B cell (primary cell): ENCODE measurements at regions not wholly inside any gene's neighbourhood (a gene's known extent, or its start where the extent isn't known, plus 50 kb on each side); places are given as distances from the start of the nearest gene placed in this dataset.

Experiments used
- ATAC-seq: fragments of 200-7000 bp; cut with Tn5 transposase; one replicate; pipeline ENCODE4 v1.10.0; 2021; ENCODE audit warnings: low read depth, mild to moderate bottlenecking, moderate number of reproducible peaks, moderate library complexity
- CTCF ChIA-PET: fragments of 350-600 bp; sonication (Branson Sonifier 250); formaldehyde crosslinking; loops from one replicate; lab custom pipeline; 2021; ENCODE audit warnings: antibody characterized with exemption, inconsistent platforms; lab: Charles Lee
- POLR2A ChIA-PET: fragments of 350-600 bp; sonication (Branson Sonifier 250); formaldehyde crosslinking; loops from one replicate; lab custom pipeline; 2021; ENCODE audit warnings: antibody characterized with exemption; lab: Charles Lee
- DNase-seq: peaks from one replicate; pipeline ENCODE4 v3.0.0; 2013
- H2AFZ ChIP-seq: 2 replicates; pipeline ENCODE4 v1.6.1; 2012; ENCODE audit warnings: mild to moderate bottlenecking, low read depth, low read length; ENCODE audit not compliant: insufficient read depth, poor library complexity, severe bottlenecking
- H3K27ac ChIP-seq, 2 donors: 1 replicate in 1 of 2; 2 replicates in 1 of 2; pipeline ENCODE4 v1.5.1; 2012 to 2013; ENCODE audit warnings: low read length in 2 of 2, mild to moderate bottlenecking in 2 of 2, moderate library complexity in 1 of 2
- H3K27me3 ChIP-seq, 4 experiments: fragments of 200-600 bp in 1 of 4; sonication (generic) in 1 of 4; replicated peaks in 1 of 4; 1 replicate in 2 of 4; 2 replicates in 2 of 4; pipeline versions ENCODE4 v1.6.1 to v1.7.0; 2013 to 2016; ENCODE audit warnings: low read length in 3 of 4, mild to moderate bottlenecking in 2 of 4, mixed read lengths in 1 of 4, moderate library complexity in 1 of 4; ENCODE audit not compliant: insufficient read depth in 4 of 4, control insufficient read depth in 3 of 4; ENCODE audit errors: control extremely low read depth in 1 of 4
- H3K36me3 ChIP-seq, 2 experiments: replicated peaks in 1 of 2; 1 replicate in 1 of 2; 2 replicates in 1 of 2; pipeline versions ENCODE4 v1.6.1 to v1.7.1; 2013; ENCODE audit warnings: low read length in 1 of 2; ENCODE audit not compliant: insufficient read depth in 2 of 2, control insufficient read depth in 1 of 2; ENCODE audit errors: control extremely low read depth in 1 of 2, extremely low read depth in 1 of 2
- H3K4me1 ChIP-seq, 2 donors: fragments of 200-600 bp in 1 of 2; sonication (generic) in 1 of 2; 1 replicate in 1 of 2; 2 replicates in 1 of 2; pipeline versions ENCODE4 v1.5.1 to v1.6.1; 2013 to 2017; ENCODE audit warnings: low read length in 2 of 2; ENCODE audit not compliant: control insufficient read depth in 2 of 2, insufficient read depth in 2 of 2
- H3K4me2 ChIP-seq: replicated peaks from 2 replicates; pipeline ENCODE3; 2012; ENCODE audit warnings: mild to moderate bottlenecking, low read depth, low read length; ENCODE audit not compliant: poor library complexity, severe bottlenecking
- H3K4me3 ChIP-seq, 5 experiments: fragments of 200-600 bp in 1 of 5; sonication (generic) in 1 of 5; 1 replicate in 3 of 5; 2 replicates in 2 of 5; pipeline versions ENCODE4 v1.5.1 to v1.7.0; 2011 to 2016; ENCODE audit warnings: low read length in 4 of 5, mild to moderate bottlenecking in 4 of 5, low read depth in 2 of 5, control low read depth in 1 of 5, moderate library complexity in 1 of 5; ENCODE audit not compliant: insufficient read depth in 1 of 5; ENCODE audit errors: control extremely low read depth in 1 of 5, extremely low read depth in 1 of 5
- H3K79me2 ChIP-seq: fragments of 200-600 bp; sonication (generic); one replicate; pipeline ENCODE4 v1.6.0; 2016; ENCODE audit warnings: low read length; ENCODE audit not compliant: control insufficient read depth, insufficient read depth
- H3K9ac ChIP-seq: fragments of 200-600 bp; sonication (generic); 2 replicates; pipeline ENCODE4 v1.6.1; 2017; ENCODE audit warnings: mild to moderate bottlenecking, low read length, moderate library complexity
- H3K9me3 ChIP-seq, 3 donors: one replicate each; pipeline versions ENCODE4 v1.6.1 to v1.7.1; 2013; ENCODE audit warnings: low read length in 2 of 3; ENCODE audit not compliant: control insufficient read depth in 2 of 3, insufficient read depth in 1 of 3; ENCODE audit errors: control extremely low read depth in 1 of 3
- H4K20me1 ChIP-seq: 2 replicates; pipeline ENCODE4 v1.6.0; 2012; ENCODE audit warnings: mild to moderate bottlenecking, low read length; ENCODE audit not compliant: insufficient read depth, control insufficient read depth, poor library complexity, severe bottlenecking
- H3K27ac Mint-ChIP-seq: one replicate; pipeline ENCODE4 v1.8.0; 2021; ENCODE audit warnings: mixed read lengths
- H3K27me3 Mint-ChIP-seq: one replicate; pipeline ENCODE4 v1.8.0; 2021; ENCODE audit warnings: mixed read lengths
- H3K4me1 Mint-ChIP-seq: one replicate; pipeline ENCODE4 v1.8.0; 2021; ENCODE audit warnings: mixed read lengths
- H3K4me3 Mint-ChIP-seq: one replicate; pipeline ENCODE4 v1.8.0; 2021; ENCODE audit warnings: mixed read lengths
- H3K9me3 Mint-ChIP-seq: one replicate; pipeline ENCODE4 v1.8.0; 2022; ENCODE audit warnings: mixed read lengths; ENCODE audit not compliant: insufficient read depth
- CTCF ChIP-seq: fragments of 200-600 bp; IDR thresholded peaks from one replicate; pipeline ENCODE4 v1.8.0; 2022; ENCODE audit warnings: antibody characterized with exemption, mild to moderate bottlenecking
- EZH2 ChIP-seq: IDR thresholded peaks from 2 replicates; pipeline ENCODE4 v1.6.1; 2012; ENCODE audit warnings: borderline replicate concordance, low read depth, mild to moderate bottlenecking, moderate library complexity, low read length; ENCODE audit not compliant: insufficient read depth, poor library complexity, severe bottlenecking
- WGBS: methylation state at CpG from one replicate; pipeline ENCODE4 v1.1.5; 2013; ENCODE audit warnings: missing lambda C conversion rate; ENCODE audit not compliant: insufficient coverage; 5-methylcytosine and 5-hydroxymethylcytosine counted together
- intact Hi-C: fragments of 100-400 bp; cut with micrococcal nuclease; formaldehyde crosslinking; loops from one replicate; pipeline ENCODE4 v1.10.0; 2022

GRCh38 chr18:71441156-71441555 is 1103.0 kb downstream of the CBLN2 start:
- H3K4me3 Mint-ChIP-seq = no peak overlapping the region
- Histone ChIP-seq H3K9ac (no peak overlapping the region), H3K79me2 (no peaks in the 10 kb centered on the region), H3K4me1 (no peaks in the 10 kb centered on the region), H2AFZ (no peak overlapping the region), H4K20me1 (no peaks in the 10 kb centered on the region), H3K9me3 (peaks cover 0 to 4% (median 2%) of the 10 kb centered on the region in 3 donors), H3K4me2 (no peak overlapping the region), H3K4me3 (no peak overlapping the region), H3K27ac (no peak overlapping the region), H3K27me3 (no peaks in the 10 kb centered on the region), H3K36me3 (no peaks in the 10 kb centered on the region)
- ChIA-PET CTCF (no interaction called here), POLR2A (no interaction called here)
- TF ChIP-seq EZH2 (no peak), CTCF (no peak)
- DNase-seq (no peak), ATAC-seq (no peak)
- intact Hi-C loops = no loop called here
- peaks cover 4% of the 10 kb centered on the region for H3K9me3 Mint-ChIP-seq
- H3K27me3 Mint-ChIP-seq = no peaks in the 10 kb centered on the region
- H3K27ac Mint-ChIP-seq = no peak overlapping the region
- no peaks in the 10 kb centered on the region for H3K4me1 Mint-ChIP-seq
- 86% methylated on average over 1 of the region's 4 CpGs for WGBS

- Mint-ChIP-seq H3K4me3 (no peak overlapping the region), H3K4me1 (no peaks in the 10 kb centered on the region), H3K9me3 (no peaks in the 10 kb centered on the region), H3K27ac (no peak overlapping the region), H3K27me3 (no peaks in the 10 kb centered on the region)
- Histone ChIP-seq H3K79me2 (no peaks in the 10 kb centered on the region), H3K9ac (no peak overlapping the region), H2AFZ (no peak overlapping the region), H3K27me3 (no peaks in the 10 kb centered on the region), H3K4me3 (no peak overlapping the region), H3K36me3 (no peaks in the 10 kb centered on the region), H4K20me1 (no peaks in the 10 kb centered on the region), H3K27ac (no peak overlapping the region), H3K4me2 (no peak overlapping the region), H3K4me1 (no peaks in the 10 kb centered on the region), H3K9me3 (no peaks in the 10 kb centered on the region)
- no peak for ATAC-seq
- no peak for DNase-seq
- WGBS = no CpG with 5 or more reads among the region's 2 CpGs
- intact Hi-C loops = no loop called here
- no peak for TF ChIP-seq EZH2
- TF ChIP-seq CTCF = no peak
- ChIA-PET POLR2A (no interaction called here), CTCF (no interaction called here)
These were observed 1106.6 kb downstream of the CBLN2 start for GRCh38 chr18:71437511-71437910.
